GM12865 (cell line): ENCODE measurements at regions not wholly inside any gene's neighbourhood (a gene's known extent, or its start where the extent isn't known, plus 50 kb on each side); places are given as distances from the start of the nearest gene placed in this dataset.

Source experiments
- DNase-seq: peaks from one replicate; pipeline ENCODE4 v3.0.0; 2010; ENCODE audit warnings: low read depth
- H3K4me3 ChIP-seq: 2 replicates; pipeline ENCODE4 v1.5.1; 2011; ENCODE audit warnings: mild to moderate bottlenecking, low read depth, low read length, control low read depth
- TF ChIP-seq, protein P1 (sequence below): IDR thresholded peaks from 2 replicates; pipeline ENCODE4 v1.5.1; 2011; ENCODE audit warnings: low read length, control low read depth, low read depth, inconsistent platforms; ENCODE audit not compliant: insufficient read depth; ENCODE audit errors: missing control alignments

DNA sequence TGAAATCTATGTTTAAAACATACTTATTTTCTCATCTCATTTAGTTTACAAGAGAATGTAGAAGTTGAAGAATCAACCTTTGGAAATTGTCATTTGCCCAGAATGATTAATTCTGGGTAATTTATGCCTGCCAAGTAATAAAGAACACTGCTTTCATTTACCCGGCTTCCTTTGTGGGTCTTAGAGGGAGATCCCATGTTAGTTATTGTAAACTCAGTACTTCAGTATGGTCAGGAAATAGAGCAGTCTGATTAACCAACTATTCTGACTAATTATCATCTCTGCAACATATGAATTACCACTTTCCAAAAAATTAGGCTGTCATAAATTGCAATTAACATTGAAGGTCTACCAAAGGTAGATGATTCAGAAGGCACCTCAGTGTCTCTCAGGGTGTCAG, 324.5 kb downstream of the HNRNPD start:
- H3K4me3 ChIP-seq = no peak overlapping the region
- TF ChIP-seq, protein P1, sequence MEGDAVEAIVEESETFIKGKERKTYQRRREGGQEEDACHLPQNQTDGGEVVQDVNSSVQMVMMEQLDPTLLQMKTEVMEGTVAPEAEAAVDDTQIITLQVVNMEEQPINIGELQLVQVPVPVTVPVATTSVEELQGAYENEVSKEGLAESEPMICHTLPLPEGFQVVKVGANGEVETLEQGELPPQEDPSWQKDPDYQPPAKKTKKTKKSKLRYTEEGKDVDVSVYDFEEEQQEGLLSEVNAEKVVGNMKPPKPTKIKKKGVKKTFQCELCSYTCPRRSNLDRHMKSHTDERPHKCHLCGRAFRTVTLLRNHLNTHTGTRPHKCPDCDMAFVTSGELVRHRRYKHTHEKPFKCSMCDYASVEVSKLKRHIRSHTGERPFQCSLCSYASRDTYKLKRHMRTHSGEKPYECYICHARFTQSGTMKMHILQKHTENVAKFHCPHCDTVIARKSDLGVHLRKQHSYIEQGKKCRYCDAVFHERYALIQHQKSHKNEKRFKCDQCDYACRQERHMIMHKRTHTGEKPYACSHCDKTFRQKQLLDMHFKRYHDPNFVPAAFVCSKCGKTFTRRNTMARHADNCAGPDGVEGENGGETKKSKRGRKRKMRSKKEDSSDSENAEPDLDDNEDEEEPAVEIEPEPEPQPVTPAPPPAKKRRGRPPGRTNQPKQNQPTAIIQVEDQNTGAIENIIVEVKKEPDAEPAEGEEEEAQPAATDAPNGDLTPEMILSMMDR = no peak
- no peak for DNase-seq

DNA sequence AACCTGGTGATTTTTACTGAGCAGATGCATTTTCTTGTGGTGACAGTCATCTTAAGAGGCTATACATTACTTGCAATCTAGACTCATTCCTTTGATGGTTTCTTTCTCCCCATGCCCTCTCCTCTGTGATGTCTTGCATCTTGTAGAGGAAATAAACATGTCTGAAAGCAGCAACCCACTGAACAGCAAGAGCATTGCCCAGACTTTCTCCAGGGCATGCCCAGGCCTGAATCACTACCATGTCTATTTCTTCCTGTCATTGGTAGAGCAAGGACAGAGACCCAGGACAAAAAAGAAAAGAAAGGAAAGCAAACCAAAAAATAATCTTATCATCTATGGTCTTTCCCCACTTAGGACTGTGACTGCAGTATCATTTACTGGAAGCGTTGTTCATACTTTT, 326.1 kb downstream of the HNRNPD start:
- TF ChIP-seq, protein P1 = no peak
- no peak for DNase-seq
- H3K4me3 ChIP-seq = no peak overlapping the region

DNA sequence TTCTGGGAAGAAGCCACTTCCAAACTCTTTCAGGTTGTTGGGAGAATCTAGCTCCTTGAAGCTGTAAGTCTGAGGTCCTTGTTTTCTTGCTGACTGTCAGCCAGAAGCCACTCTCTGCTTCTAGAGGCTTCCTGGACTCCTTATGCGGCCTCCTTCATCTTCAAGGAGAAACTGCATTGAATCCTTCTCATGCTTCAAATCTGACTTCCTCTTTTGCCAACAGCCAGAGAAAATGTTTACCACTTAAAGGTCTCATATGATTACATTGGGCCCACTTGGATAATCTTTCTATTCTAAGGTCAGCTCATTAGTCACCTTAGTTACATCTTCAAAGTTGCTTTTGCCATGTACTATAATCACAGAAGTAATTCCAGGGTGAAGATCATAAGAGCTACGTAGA, 327.0 kb downstream of the HNRNPD start:
- no peak overlapping the region for H3K4me3 ChIP-seq
- TF ChIP-seq, protein P1 = no peak
- no peak for DNase-seq

DNA sequence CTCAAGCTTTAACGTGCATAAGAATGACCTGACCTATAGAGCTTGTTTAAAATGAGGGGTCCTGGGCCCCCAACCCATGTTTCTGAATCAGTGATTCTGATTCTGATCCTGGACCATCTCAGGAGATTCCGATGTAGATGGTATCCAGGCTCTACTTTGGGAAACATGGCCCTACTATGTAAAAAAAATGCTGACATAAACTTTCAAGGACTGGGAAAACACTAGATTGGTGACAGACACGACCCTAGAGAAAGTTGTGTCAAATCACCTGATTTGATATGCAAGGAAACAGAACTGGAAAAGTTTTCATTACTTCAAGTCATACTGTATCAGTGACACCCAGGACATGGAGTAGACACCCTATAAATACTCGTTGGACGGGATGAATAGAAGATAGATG, 328.5 kb downstream of the HNRNPD start:
- no peak for DNase-seq
- TF ChIP-seq, protein P1 = no peak
- H3K4me3 ChIP-seq = no peak overlapping the region

DNA sequence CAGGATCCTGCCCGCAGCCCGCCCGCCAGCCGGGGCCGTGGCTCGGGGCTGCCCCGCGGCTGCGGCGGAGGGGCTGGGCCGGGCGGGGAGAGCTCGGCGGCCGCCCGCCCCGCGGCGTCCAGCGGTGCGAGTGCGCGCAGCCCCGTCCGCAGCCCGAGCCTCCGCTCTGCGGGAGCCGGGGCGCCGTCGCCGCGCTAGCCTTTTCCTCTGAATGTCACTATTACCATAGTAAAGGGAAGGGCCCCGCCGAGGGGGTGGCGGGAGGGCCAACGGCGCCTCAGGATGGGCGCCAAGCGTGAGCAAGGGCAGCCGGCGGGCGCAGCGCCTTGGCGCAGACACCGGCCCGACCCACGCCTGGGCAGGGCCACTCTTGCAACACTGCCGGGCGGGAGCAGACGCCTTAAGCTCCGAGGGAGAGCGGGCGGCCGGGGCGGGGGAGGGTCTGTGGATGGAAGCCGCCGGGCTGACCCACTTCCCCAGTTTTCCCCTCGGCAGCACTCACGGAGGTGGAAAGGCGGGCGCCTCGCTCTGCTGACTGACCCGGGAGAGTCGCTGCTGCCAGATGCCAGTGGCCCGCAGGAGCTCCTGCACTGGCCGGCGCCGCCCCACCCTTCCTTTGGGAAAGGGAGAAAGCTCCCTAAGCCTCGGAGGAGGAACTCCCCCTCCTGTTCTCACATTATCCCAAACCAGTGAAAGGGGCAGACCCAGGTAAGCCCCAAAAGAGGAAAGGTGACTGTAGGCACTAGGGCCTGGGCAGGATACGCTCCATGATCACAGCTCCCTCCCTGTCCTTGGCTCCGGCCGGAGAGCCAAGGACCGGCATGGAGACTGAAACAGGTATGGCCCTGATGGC, 329.4 kb downstream of the HNRNPD start:
- H3K4me3 ChIP-seq = no peak overlapping the region

DNA sequence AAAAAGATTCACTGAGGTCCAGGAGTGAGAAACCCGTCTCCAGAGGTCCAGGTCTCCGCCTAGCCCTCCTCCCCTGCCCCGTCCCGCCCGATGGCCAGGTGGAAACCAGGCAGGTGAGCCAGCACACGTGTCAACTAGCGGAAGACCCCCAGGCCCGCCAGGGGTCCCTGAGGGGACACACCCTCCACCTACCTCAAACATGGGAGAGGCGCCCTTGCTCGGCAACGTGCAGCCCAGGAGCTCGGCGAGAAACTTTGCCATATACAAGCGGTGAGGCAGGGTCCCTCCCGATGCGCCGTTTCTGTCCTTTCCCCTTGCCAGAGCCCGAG, 330.0 kb downstream of the HNRNPD start:
- TF ChIP-seq, protein P1 = no peak
- DNase-seq = no peak
- H3K4me3 ChIP-seq = no peak overlapping the region

More for the DNA sequence above, 329.4 kb downstream of the HNRNPD start:
- TF ChIP-seq, protein P1 = no peak
- no peak for DNase-seq
